SK-N-DZ (cell line): ENCODE measurements at regions not wholly inside any gene's neighbourhood (a gene's known extent, or its start where the extent isn't known, plus 50 kb on each side); places are given as distances from the start of the nearest gene placed in this dataset.
"Not testable (repeated sequence)": the region's sequence is repeated elsewhere in the genome, so short reads cannot be mapped to it uniquely, and the experiment has no call there.

Experiments
- DNase-seq: peaks from one replicate; pipeline ENCODE4 v3.0.0-alpha.2; 2015; ENCODE audit warnings: low spot score

GRCh38 chr1:120278259-120278610 is 101.9 kb upstream of the SEC22B start:
- DNase-seq: not testable (repeated sequence)

GRCh38 chr1:120277428-120278258 is 101.3 kb upstream of the SEC22B start:
- not testable (repeated sequence) for DNase-seq

GRCh38 chr1:120276710-120277109 is 100.4 kb upstream of the SEC22B start:
- DNase-seq: not testable (repeated sequence)

- DNase-seq: not testable (repeated sequence)
Observed at GRCh38 chr1:120274438-120274837, 98.1 kb upstream of the SEC22B start.

GRCh38 chr1:120273363-120273762 is 97.0 kb upstream of the SEC22B start:
- not testable (repeated sequence) for DNase-seq

- not testable (repeated sequence) for DNase-seq
Observed at GRCh38 chr1:120272242-120272641, 95.9 kb upstream of the SEC22B start.

GRCh38 chr1:120271561-120272221 is 95.4 kb upstream of the SEC22B start:
- DNase-seq: not testable (repeated sequence)

GRCh38 chr1:120267894-120268551 is 91.7 kb upstream of the SEC22B start:
- DNase-seq: not testable (repeated sequence)

- DNase-seq: not testable (repeated sequence)
Observed at GRCh38 chr1:120264564-120264963, 88.2 kb upstream of the SEC22B start.

GRCh38 chr1:120262791-120263751 is 86.8 kb upstream of the SEC22B start:
- not testable (repeated sequence) for DNase-seq

GRCh38 chr1:120257778-120258105 is 81.4 kb upstream of the SEC22B start:
- not testable (repeated sequence) for DNase-seq

- not testable (repeated sequence) for DNase-seq
Observed at GRCh38 chr1:120257064-120257777, 80.9 kb upstream of the SEC22B start.

- not testable (repeated sequence) for DNase-seq
Observed at GRCh38 chr1:120250756-120251155, 74.4 kb upstream of the SEC22B start.

GRCh38 chr1:120248726-120249427 is 72.6 kb upstream of the SEC22B start:
- DNase-seq: not testable (repeated sequence)

GRCh38 chr1:120248203-120248602 is 71.9 kb upstream of the SEC22B start:
- DNase-seq: not testable (repeated sequence)

GRCh38 chr1:120243867-120244266 is 67.5 kb upstream of the SEC22B start:
- not testable (repeated sequence) for DNase-seq

- DNase-seq: not testable (repeated sequence)
Observed at GRCh38 chr1:120242582-120242981, 66.3 kb upstream of the SEC22B start.

GRCh38 chr1:120241868-120242267 is 65.5 kb upstream of the SEC22B start:
- DNase-seq: not testable (repeated sequence)

GRCh38 chr1:120240181-120240580 is 63.9 kb upstream of the SEC22B start:
- DNase-seq: not testable (repeated sequence)

- DNase-seq: not testable (repeated sequence)
Observed at GRCh38 chr1:120239351-120239750, 63.0 kb upstream of the SEC22B start.
